ENCODE measurements at regions not wholly inside any gene's neighbourhood (a gene's known extent, or its start where the extent isn't known, plus 50 kb on each side); places are given as distances from the start of the nearest gene placed in this dataset.
A peak's percentile ranks its signal among the peaks of the same experiment; 100 is the strongest.

- Mint-ChIP-seq H3K27ac (no peak overlapping the region), H3K36me3 (no peaks in the 10 kb centered on the region), H3K4me1 (no peaks in the 10 kb centered on the region), H3K4me3 (no peak overlapping the region), H3K27me3 (ENCODE audit: insufficient read depth, low read depth) (peaks cover 3% of the 10 kb centered on the region), H3K9me3 (peaks cover 10% of the 10 kb centered on the region)
- Histone ChIP-seq H3K9ac (no peak overlapping the region), H2AFZ (replicated peaks) (no peak overlapping the region), H3F3A (ENCODE audit: low read depth) (no peaks in the 10 kb centered on the region), H3K27me3 (no peaks in the 10 kb centered on the region), H3K4me3 (no peak overlapping the region), H3K4me2 (no peak overlapping the region), H3K27ac (no peak overlapping the region), H3K4me1 (no peaks in the 10 kb centered on the region), H4K20me1 (ENCODE audit: low read depth) (no peaks in the 10 kb centered on the region), H3K9me3 (ENCODE audit: low read depth) (peaks cover 6% of the 10 kb centered on the region), H3K79me2 (ENCODE audit: low read depth) (no peaks in the 10 kb centered on the region), H3K36me3 (no peaks in the 10 kb centered on the region)
- TF ChIP-seq CTCF (IDR thresholded peaks at IDR 0.05) = no peak
- no peak for TF ChIP-seq EZH2phosphoT487 (IDR thresholded peaks at IDR 0.05)
- no peak for TF ChIP-seq EZH2 (IDR thresholded peaks at IDR 0.05)
- no peak for DNase-seq (ENCODE audit: low spot score)
Measured at GRCh38 chr1:240020871-240021270, 70.8 kb upstream of the FMN2 start.

GRCh38 chr1:240021709-240022108 is 70.0 kb upstream of the FMN2 start:
- H3K27me3 Mint-ChIP-seq (ENCODE audit: insufficient read depth, low read depth) = peaks cover 3% of the 10 kb centered on the region
- no peak overlapping the region for H3K27ac ChIP-seq
- no peak overlapping the region for H3K4me2 ChIP-seq
- peaks cover 6% of the 10 kb centered on the region for H3K9me3 ChIP-seq (ENCODE audit: low read depth)
- H3F3A ChIP-seq (ENCODE audit: low read depth) = no peaks in the 10 kb centered on the region
- no peaks in the 10 kb centered on the region for H3K36me3 ChIP-seq
- H2AFZ ChIP-seq (replicated peaks) = no peak overlapping the region
- TF ChIP-seq EZH2phosphoT487 (IDR thresholded peaks at IDR 0.05) (no peak), CTCF (IDR thresholded peaks at IDR 0.05) (no peak), EZH2 (IDR thresholded peaks at IDR 0.05) (no peak)
- no peaks in the 10 kb centered on the region for H4K20me1 ChIP-seq (ENCODE audit: low read depth)
- no peak overlapping the region for H3K4me3 ChIP-seq
- no peaks in the 10 kb centered on the region for H3K4me1 ChIP-seq
- H3K9ac ChIP-seq = no peak overlapping the region
- H3K36me3 Mint-ChIP-seq = no peaks in the 10 kb centered on the region
- H3K27me3 ChIP-seq = no peaks in the 10 kb centered on the region
- DNase-seq (ENCODE audit: low spot score) = no peak
- H3K9me3 Mint-ChIP-seq = peaks cover 10% of the 10 kb centered on the region
- H3K27ac Mint-ChIP-seq = no peak overlapping the region
- H3K4me1 Mint-ChIP-seq = no peaks in the 10 kb centered on the region
- H3K79me2 ChIP-seq (ENCODE audit: low read depth) = no peaks in the 10 kb centered on the region
- H3K4me3 Mint-ChIP-seq = no peak overlapping the region

GRCh38 chr1:240027059-240027462 is 64.6 kb upstream of the FMN2 start:
- H3K9me3 Mint-ChIP-seq = no peaks in the 10 kb centered on the region
- Histone ChIP-seq H3F3A (ENCODE audit: low read depth) (no peaks in the 10 kb centered on the region), H3K9me3 (ENCODE audit: low read depth) (no peaks in the 10 kb centered on the region), H3K79me2 (ENCODE audit: low read depth) (no peaks in the 10 kb centered on the region), H3K4me3 (no peak overlapping the region), H3K27ac (no peak overlapping the region), H2AFZ (replicated peaks) (peak overlapping the region; percentile 40), H3K36me3 (no peaks in the 10 kb centered on the region), H3K4me2 (no peak overlapping the region), H4K20me1 (ENCODE audit: low read depth) (no peaks in the 10 kb centered on the region), H3K27me3 (no peaks in the 10 kb centered on the region), H3K9ac (no peak overlapping the region), H3K4me1 (no peaks in the 10 kb centered on the region)
- H3K4me1 Mint-ChIP-seq = no peaks in the 10 kb centered on the region
- peak; percentile 71 for DNase-seq (ENCODE audit: low spot score)
- H3K27me3 Mint-ChIP-seq (ENCODE audit: insufficient read depth, low read depth) = peaks cover 3% of the 10 kb centered on the region
- H3K36me3 Mint-ChIP-seq = no peaks in the 10 kb centered on the region
- TF ChIP-seq EZH2 (IDR thresholded peaks at IDR 0.05) (no peak), CTCF (IDR thresholded peaks at IDR 0.05) (peak; percentile 95)
- no peak overlapping the region for H3K27ac Mint-ChIP-seq
- H3K4me3 Mint-ChIP-seq = no peak overlapping the region

- Mint-ChIP-seq H3K36me3 (no peaks in the 10 kb centered on the region), H3K4me1 (no peaks in the 10 kb centered on the region), H3K27me3 (ENCODE audit: insufficient read depth, low read depth) (no peaks in the 10 kb centered on the region), H3K27ac (no peak overlapping the region), H3K9me3 (no peaks in the 10 kb centered on the region), H3K4me3 (no peak overlapping the region)
- H3K4me1 ChIP-seq = no peaks in the 10 kb centered on the region
- H3K9ac ChIP-seq = no peak overlapping the region
- H3K4me3 ChIP-seq = no peak overlapping the region
- H3K27me3 ChIP-seq = no peaks in the 10 kb centered on the region
- H3K9me3 ChIP-seq (ENCODE audit: low read depth) = no peaks in the 10 kb centered on the region
- H3F3A ChIP-seq (ENCODE audit: low read depth) = no peaks in the 10 kb centered on the region
- DNase-seq (ENCODE audit: low spot score) = no peak
- H3K79me2 ChIP-seq (ENCODE audit: low read depth) = no peaks in the 10 kb centered on the region
- TF ChIP-seq EZH2 (IDR thresholded peaks at IDR 0.05) = no peak
- TF ChIP-seq CTCF (IDR thresholded peaks at IDR 0.05) = no peak
- no peak for TF ChIP-seq EZH2phosphoT487 (IDR thresholded peaks at IDR 0.05)
- no peaks in the 10 kb centered on the region for H3K36me3 ChIP-seq
- H3K27ac ChIP-seq = no peak overlapping the region
- no peaks in the 10 kb centered on the region for H4K20me1 ChIP-seq (ENCODE audit: low read depth)
- no peak overlapping the region for H2AFZ ChIP-seq (replicated peaks)
- H3K4me2 ChIP-seq = no peak overlapping the region
Measured at GRCh38 chr1:240029418-240029817, 62.3 kb upstream of the FMN2 start.
